GM21528 (cell line): ENCODE measurements at regions not wholly inside any gene's neighbourhood (a gene's known extent, or its start where the extent isn't known, plus 50 kb on each side); places are given as distances from the start of the nearest gene placed in this dataset.
"Not testable (repeated sequence)": the region's sequence is repeated elsewhere in the genome, so short reads cannot be mapped to it uniquely, and the experiment has no call there.

Source experiments
- ATAC-seq: cut with Tn5 transposase; IDR thresholded peaks from one replicate; pipeline ENCODE4 v1.9.1; 2021; ENCODE audit warnings: mild to moderate bottlenecking, moderate library complexity; ENCODE audit not compliant: unreplicated experiment, low FRiP score

DNA sequence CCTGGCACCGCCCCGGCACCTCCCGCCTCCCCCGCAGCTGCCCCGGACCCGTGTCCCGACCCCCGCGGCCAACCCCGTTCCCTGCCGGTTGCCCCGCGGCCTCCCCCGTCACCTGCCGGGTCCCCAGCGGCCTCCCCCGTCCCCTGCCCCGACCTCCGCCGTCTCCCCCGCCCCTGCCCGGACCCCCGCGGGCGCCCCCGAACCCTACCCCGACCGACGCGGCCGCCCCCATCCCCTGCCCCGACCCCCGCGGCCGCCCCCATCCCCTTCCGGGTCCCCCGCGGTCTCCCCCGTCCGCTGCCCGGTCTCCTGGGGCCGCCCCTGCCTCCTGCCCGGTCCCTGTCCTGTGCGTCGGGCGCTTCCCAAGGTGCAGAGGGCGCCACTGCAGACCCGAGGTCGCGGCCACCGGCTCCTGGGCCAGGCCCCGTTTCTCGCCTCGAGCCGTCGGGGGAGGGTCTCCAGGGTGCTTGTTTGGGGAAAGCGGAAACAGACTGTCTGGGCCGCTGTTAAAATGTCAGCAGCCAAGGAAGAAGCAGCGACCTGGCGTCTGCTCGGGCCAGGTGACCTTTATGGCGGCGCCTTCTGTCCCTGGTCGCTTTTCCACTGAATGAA, 51.6 kb upstream of the APOD start:
- ATAC-seq: not testable (repeated sequence)

DNA sequence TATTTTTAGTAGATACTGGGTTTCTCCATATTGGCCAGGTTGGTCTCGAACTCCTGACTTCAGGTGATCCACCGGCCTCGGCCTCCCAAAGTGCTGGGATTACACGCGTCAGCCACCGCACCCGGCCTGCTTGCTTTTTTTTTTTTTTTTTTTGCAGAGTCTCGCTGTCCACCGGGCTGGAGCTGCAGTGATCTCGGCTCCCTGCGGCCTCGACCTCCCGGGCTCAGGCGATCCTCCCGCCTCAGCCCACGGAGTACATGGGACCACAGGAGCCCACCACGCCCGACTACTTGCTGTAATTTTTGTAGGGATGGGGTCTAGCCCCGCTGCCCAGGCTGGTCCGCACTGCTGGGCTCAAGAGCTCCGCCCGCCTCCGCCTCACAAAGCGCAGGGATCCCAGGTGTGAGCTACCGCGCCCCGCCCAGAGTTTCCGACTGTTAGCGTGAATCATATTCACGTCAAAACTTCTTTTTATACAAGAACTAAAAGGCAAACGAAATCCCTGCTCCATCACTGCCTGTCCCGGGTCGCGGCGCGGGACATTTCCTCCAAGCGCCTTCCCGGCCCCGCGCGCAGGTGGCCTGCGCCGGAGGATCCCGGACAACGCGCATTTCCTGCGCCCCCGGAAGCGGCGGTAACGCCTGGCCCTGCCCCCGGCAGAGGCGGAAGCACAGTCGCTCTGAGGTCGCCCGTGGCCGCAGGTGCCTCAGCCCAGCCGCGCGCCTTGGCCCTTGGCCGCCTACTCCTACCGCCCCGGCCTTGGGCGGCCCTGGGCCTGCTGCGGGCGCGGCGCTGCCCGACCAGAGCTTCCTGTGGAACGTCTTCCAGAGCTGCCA, 50.9 kb upstream of the APOD start:
- ATAC-seq: peak; percentile 96
